Mesendoderm (in vitro differentiated cells): ENCODE measurements at regions not wholly inside any gene's neighbourhood (a gene's known extent, or its start where the extent isn't known, plus 50 kb on each side); places are given as distances from the start of the nearest gene placed in this dataset.
"Not testable (repeated sequence)": the region's sequence is repeated elsewhere in the genome, so short reads cannot be mapped to it uniquely, and the experiment has no call there.

Source experiments
- DNase-seq: peaks from one replicate; pipeline ENCODE4 v3.0.0; 2013
- H2AK5ac ChIP-seq: 2 replicates; pipeline ENCODE4 v1.6.1; 2013; ENCODE audit warnings: low read length, inconsistent platforms
- H2BK120ac ChIP-seq: 2 replicates; pipeline ENCODE4 v1.6.1; 2013; ENCODE audit warnings: low read depth, mild to moderate bottlenecking, low read length, moderate library complexity, mixed read lengths
- H2BK15ac ChIP-seq: replicated peaks from 2 replicates; pipeline ENCODE4 v1.6.1; 2013; ENCODE audit warnings: low read depth, mild to moderate bottlenecking, moderate library complexity
- H2BK5ac ChIP-seq: 2 replicates; pipeline ENCODE4 v1.6.1; 2013; ENCODE audit warnings: low read length, inconsistent platforms
- H3K18ac ChIP-seq: 2 replicates; pipeline ENCODE4 v1.6.1; 2013; ENCODE audit warnings: mild to moderate bottlenecking, low read length, mixed read lengths
- H3K23ac ChIP-seq: one replicate; pipeline ENCODE4 v1.6.1; 2013; ENCODE audit warnings: low read length
- H3K27ac ChIP-seq: 2 replicates; pipeline ENCODE4 v1.5.1; 2013; ENCODE audit warnings: low read depth, mild to moderate bottlenecking, inconsistent platforms, low read length, moderate library complexity
- H3K27me3 ChIP-seq: 2 replicates; pipeline ENCODE4 v1.6.1; 2013; ENCODE audit warnings: low read length, control low read depth, mild to moderate bottlenecking, inconsistent platforms; ENCODE audit not compliant: insufficient read depth, poor library complexity
- H3K36me3 ChIP-seq: 2 replicates; pipeline ENCODE4 v1.6.1; 2013; ENCODE audit warnings: low read length, inconsistent platforms; ENCODE audit not compliant: control insufficient read depth, insufficient read depth
- H3K4ac ChIP-seq: one replicate; pipeline ENCODE4 v1.6.1; 2013; ENCODE audit warnings: low read depth, mild to moderate bottlenecking, low read length, moderate library complexity
- H3K4me1 ChIP-seq: 2 replicates; pipeline ENCODE4 v1.6.1; 2013; ENCODE audit warnings: low read depth, low read length, inconsistent platforms; ENCODE audit not compliant: control insufficient read depth
- H3K4me2 ChIP-seq: 2 replicates; pipeline ENCODE4 v1.6.1; 2013; ENCODE audit warnings: low read length
- H3K4me3 ChIP-seq: 2 replicates; pipeline ENCODE4 v1.5.1; 2013; ENCODE audit warnings: mild to moderate bottlenecking, low read length
- H3K56ac ChIP-seq: one replicate; pipeline ENCODE4 v1.6.1; 2013; ENCODE audit warnings: low read length
- H3K79me1 ChIP-seq: 2 replicates; pipeline ENCODE4 v1.6.1; 2013; ENCODE audit warnings: low read length, inconsistent platforms
- H3K79me2 ChIP-seq: 2 replicates; pipeline ENCODE4 v1.6.1; 2013; ENCODE audit warnings: mild to moderate bottlenecking, low read length; ENCODE audit not compliant: control insufficient read depth, insufficient read depth
- H3K9ac ChIP-seq: 2 replicates; pipeline ENCODE4 v1.6.1; 2013; ENCODE audit warnings: low read length, inconsistent platforms
- H4K5ac ChIP-seq: one replicate; pipeline ENCODE4 v1.6.1; 2013; ENCODE audit warnings: low read length
- H4K8ac ChIP-seq: one replicate; pipeline ENCODE4 v1.6.1; 2013; ENCODE audit warnings: low read depth, mild to moderate bottlenecking, control low read depth, low read length, moderate library complexity
- WGBS: extraction: QIAGEN DNeasy Blood & Tissue Kit; methylation state at CpG from one replicate; pipeline ENCODE4 v1.1.7; 2013; ENCODE audit warnings: low lambda C conversion rate, missing lambda C conversion rate; ENCODE audit not compliant: insufficient coverage; ENCODE audit errors: extremely low coverage; 5-methylcytosine and 5-hydroxymethylcytosine counted together

DNA sequence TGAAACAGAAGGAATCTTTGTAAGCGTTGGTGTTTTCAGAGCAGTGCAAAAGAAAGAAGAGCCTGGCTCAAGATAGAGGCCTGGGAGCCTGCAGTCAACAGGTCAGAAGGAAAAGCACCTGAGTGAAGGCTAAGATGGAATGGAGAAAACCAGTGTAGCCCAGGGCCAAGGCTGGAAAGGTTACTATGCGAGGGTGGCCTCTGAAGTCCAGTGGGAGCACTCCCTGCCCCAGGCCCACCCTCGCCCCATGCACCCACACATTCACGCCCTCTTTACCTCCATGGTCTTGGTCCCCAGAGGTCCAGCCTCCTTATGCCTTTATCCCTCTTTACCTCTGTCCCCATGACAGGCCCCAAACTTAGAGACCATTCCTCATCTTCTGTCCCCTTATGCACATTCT, 169.2 kb upstream of the ZNF644 start:
- Histone ChIP-seq H4K8ac (no peak overlapping the region), H3K23ac (no peak overlapping the region), H3K9ac (no peak overlapping the region), H3K56ac (no peak overlapping the region), H3K79me1 (no peaks in the 10 kb centered on the region), H2BK5ac (no peak overlapping the region), H3K4ac (no peak overlapping the region), H2AK5ac (no peak overlapping the region), H3K18ac (no peak overlapping the region), H3K27me3 (no peaks in the 10 kb centered on the region), H3K4me1 (no peaks in the 10 kb centered on the region), H3K36me3 (no peaks in the 10 kb centered on the region), H3K79me2 (no peaks in the 10 kb centered on the region), H2BK15ac (no peak overlapping the region), H4K5ac (no peak overlapping the region), H3K4me3 (no peak overlapping the region), H3K4me2 (no peak overlapping the region), H2BK120ac (no peak overlapping the region), H3K27ac (no peak overlapping the region)
- WGBS, result no CpG with 5 or more reads among the region's 4 CpGs
- no peak for DNase-seq

DNA sequence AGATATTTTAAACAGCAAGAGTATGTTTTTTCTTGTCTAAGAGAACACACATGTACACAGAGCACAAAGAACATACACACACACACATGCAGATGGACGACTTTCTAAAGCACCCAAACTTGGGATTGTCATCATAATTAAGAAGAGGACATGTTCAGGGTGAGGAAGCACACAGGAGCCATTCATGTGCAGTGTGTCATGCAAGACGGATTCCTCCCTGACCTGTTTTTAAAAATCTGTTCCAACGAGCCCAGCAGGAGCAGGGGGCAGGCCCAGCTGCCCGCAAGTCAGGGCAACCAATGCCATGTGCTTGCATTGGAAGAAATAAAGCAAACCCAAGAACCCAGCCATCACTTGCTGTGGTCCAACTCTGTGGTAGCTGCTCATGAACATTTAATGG, 167.3 kb upstream of the ZNF644 start:
- DNase-seq, result no peak
- Histone ChIP-seq H2BK15ac (no peak overlapping the region), H3K79me2 (no peaks in the 10 kb centered on the region), H3K56ac (no peak overlapping the region), H3K4me3 (no peak overlapping the region), H3K27me3 (no peaks in the 10 kb centered on the region), H3K9ac (no peak overlapping the region), H2BK120ac (no peak overlapping the region), H4K5ac (no peak overlapping the region), H3K4me2 (no peak overlapping the region), H4K8ac (no peak overlapping the region), H2AK5ac (no peak overlapping the region), H3K4ac (no peak overlapping the region), H2BK5ac (no peak overlapping the region), H3K23ac (no peak overlapping the region), H3K79me1 (no peaks in the 10 kb centered on the region), H3K36me3 (no peaks in the 10 kb centered on the region), H3K4me1 (no peaks in the 10 kb centered on the region), H3K27ac (no peak overlapping the region), H3K18ac (no peak overlapping the region)
- WGBS, result no CpG with 5 or more reads among the region's 4 CpGs

- not testable (repeated sequence) for H3K36me3 ChIP-seq, H3K23ac ChIP-seq, H3K27ac ChIP-seq, H3K56ac ChIP-seq, H3K79me1 ChIP-seq, H4K8ac ChIP-seq, DNase-seq, H2AK5ac ChIP-seq, H2BK15ac ChIP-seq, H2BK5ac ChIP-seq, H2BK120ac ChIP-seq, H3K9ac ChIP-seq, H3K18ac ChIP-seq, H4K5ac ChIP-seq, H3K27me3 ChIP-seq, H3K4ac ChIP-seq, H3K4me2 ChIP-seq, H3K4me1 ChIP-seq, H3K4me3 ChIP-seq, H3K79me2 ChIP-seq
These were observed 161.0 kb upstream of the ZNF644 start for GRCh38 chr1:91182807-91183206.

DNA sequence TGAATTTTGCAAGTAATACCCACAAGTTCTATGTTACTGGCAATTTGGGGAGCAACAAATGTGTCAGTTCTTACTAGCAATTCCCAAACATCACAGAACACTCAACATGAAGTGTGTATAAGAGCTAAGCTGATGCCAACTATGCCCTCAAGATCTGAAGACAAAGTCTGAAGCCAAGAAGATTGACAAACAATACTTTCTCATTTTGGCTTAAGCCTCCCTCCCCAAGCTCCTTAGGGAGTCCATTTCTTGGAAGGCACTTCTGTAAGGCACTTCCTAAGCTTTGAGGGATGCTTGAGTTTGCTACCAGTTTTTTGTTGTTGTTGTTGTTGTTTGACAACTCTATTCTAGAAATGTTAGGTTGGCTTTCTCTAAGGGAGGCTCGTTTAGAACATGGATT, 154.4 kb upstream of the ZNF644 start:
- no peaks in the 10 kb centered on the region for H3K36me3 ChIP-seq
- H3K27me3 ChIP-seq, result no peaks in the 10 kb centered on the region
- no peak overlapping the region for H3K4me3 ChIP-seq
- H2BK120ac ChIP-seq, result no peak overlapping the region
- no peak overlapping the region for H3K9ac ChIP-seq
- H3K4me1 ChIP-seq, result no peaks in the 10 kb centered on the region
- no peak overlapping the region for H3K4me2 ChIP-seq
- no peak overlapping the region for H3K18ac ChIP-seq
- no peaks in the 10 kb centered on the region for H3K79me1 ChIP-seq
- H3K4ac ChIP-seq, result no peak overlapping the region
- no peak overlapping the region for H4K5ac ChIP-seq
- DNase-seq, result no peak
- H4K8ac ChIP-seq, result no peak overlapping the region
- H3K23ac ChIP-seq, result no peak overlapping the region
- no peak overlapping the region for H2BK5ac ChIP-seq
- no peak overlapping the region for H3K56ac ChIP-seq
- H2BK15ac ChIP-seq, result no peak overlapping the region
- no CpG with 5 or more reads among the region's 1 CpG for WGBS
- no peaks in the 10 kb centered on the region for H3K79me2 ChIP-seq
- H3K27ac ChIP-seq, result no peak overlapping the region
- H2AK5ac ChIP-seq, result no peak overlapping the region

- no peaks in the 10 kb centered on the region for H3K27me3 ChIP-seq
- H3K79me1 ChIP-seq, result no peaks in the 10 kb centered on the region
- H3K23ac ChIP-seq, result no peak overlapping the region
- H2BK5ac ChIP-seq, result no peak overlapping the region
- H3K36me3 ChIP-seq, result no peaks in the 10 kb centered on the region
- H3K4me2 ChIP-seq, result no peak overlapping the region
- H4K5ac ChIP-seq, result no peak overlapping the region
- H4K8ac ChIP-seq, result no peak overlapping the region
- H2BK15ac ChIP-seq, result no peak overlapping the region
- H3K4ac ChIP-seq, result no peak overlapping the region
- no peak overlapping the region for H3K4me3 ChIP-seq
- H3K4me1 ChIP-seq, result no peaks in the 10 kb centered on the region
- H3K27ac ChIP-seq, result no peak overlapping the region
- no peak overlapping the region for H2AK5ac ChIP-seq
- no peak overlapping the region for H3K9ac ChIP-seq
- whole genome bisulfite sequencing, result no CpG with 5 or more reads among the region's 3 CpGs
- no peak overlapping the region for H3K18ac ChIP-seq
- no peaks in the 10 kb centered on the region for H3K79me2 ChIP-seq
- DNase-seq, result no peak
- H3K56ac ChIP-seq, result no peak overlapping the region
- no peak overlapping the region for H2BK120ac ChIP-seq
These were observed 152.9 kb upstream of the ZNF644 start for GRCh38 chr1:91174734-91175133.

GRCh38 chr1:91173346-91173890, 151.6 kb upstream of the ZNF644 start:
- Histone ChIP-seq H3K4me3 (no peak overlapping the region), H4K8ac (no peak overlapping the region), H4K5ac (no peak overlapping the region), H3K36me3 (no peaks in the 10 kb centered on the region), H3K23ac (no peak overlapping the region), H3K27ac (no peak overlapping the region), H3K56ac (no peak overlapping the region), H3K4me2 (no peak overlapping the region), H3K4me1 (no peaks in the 10 kb centered on the region), H3K79me1 (no peaks in the 10 kb centered on the region), H2BK15ac (no peak overlapping the region), H2BK5ac (no peak overlapping the region), H3K9ac (no peak overlapping the region), H2AK5ac (no peak overlapping the region), H3K18ac (no peak overlapping the region), H2BK120ac (no peak overlapping the region), H3K4ac (no peak overlapping the region), H3K27me3 (no peaks in the 10 kb centered on the region), H3K79me2 (no peaks in the 10 kb centered on the region)
- no peak for DNase-seq
- WGBS, result no CpG with 5 or more reads among the region's 9 CpGs
